ENCODE measurements at regions not wholly inside any gene's neighbourhood (a gene's known extent, or its start where the extent isn't known, plus 50 kb on each side); places are given as distances from the start of the nearest gene placed in this dataset.

DNA sequence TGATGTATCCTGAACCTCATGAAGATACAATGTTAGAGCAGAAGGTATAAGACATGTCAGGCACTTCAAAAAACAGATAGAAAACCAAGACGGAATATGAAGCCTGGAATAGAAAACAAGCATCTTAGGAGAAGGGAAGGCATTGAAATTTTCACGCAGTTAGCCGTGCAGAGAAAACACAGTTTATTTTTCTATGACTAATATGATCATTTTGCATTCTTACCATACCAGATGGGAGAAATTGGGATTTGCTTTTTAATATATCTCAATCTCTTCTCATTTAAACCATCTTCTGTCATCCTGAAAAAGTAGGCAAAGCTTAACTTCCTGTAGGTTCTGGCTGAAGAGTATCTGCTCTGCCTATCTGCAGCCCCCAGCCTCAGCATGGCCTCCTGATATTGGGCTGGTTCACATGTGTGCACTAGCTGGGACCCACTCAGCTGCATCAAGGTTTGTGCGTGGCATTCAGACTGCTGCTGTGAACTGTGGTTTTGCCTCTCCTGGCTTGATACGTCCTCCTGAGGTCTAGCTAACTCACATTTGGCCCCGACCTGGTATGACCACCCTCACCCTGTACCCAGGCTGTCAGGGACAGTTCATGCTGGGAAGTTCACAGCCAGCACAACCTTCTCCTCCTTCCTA, 392.5 kb upstream of the SASH1 start:
- TF ChIP-seq, protein P1, sequence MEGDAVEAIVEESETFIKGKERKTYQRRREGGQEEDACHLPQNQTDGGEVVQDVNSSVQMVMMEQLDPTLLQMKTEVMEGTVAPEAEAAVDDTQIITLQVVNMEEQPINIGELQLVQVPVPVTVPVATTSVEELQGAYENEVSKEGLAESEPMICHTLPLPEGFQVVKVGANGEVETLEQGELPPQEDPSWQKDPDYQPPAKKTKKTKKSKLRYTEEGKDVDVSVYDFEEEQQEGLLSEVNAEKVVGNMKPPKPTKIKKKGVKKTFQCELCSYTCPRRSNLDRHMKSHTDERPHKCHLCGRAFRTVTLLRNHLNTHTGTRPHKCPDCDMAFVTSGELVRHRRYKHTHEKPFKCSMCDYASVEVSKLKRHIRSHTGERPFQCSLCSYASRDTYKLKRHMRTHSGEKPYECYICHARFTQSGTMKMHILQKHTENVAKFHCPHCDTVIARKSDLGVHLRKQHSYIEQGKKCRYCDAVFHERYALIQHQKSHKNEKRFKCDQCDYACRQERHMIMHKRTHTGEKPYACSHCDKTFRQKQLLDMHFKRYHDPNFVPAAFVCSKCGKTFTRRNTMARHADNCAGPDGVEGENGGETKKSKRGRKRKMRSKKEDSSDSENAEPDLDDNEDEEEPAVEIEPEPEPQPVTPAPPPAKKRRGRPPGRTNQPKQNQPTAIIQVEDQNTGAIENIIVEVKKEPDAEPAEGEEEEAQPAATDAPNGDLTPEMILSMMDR (IDR thresholded peaks at IDR 0.05): no peak
- TF ChIP-seq ZFX (IDR thresholded peaks at IDR 0.05; ENCODE audit: borderline replicate concordance): no peak
